C4-2B (cell line): ENCODE measurements at regions not wholly inside any gene's neighbourhood (a gene's known extent, or its start where the extent isn't known, plus 50 kb on each side); places are given as distances from the start of the nearest gene placed in this dataset.

ENCODE experiments used
- ZFX ChIP-seq: fragments of 450-650 bp; IDR thresholded peaks from 2 replicates; pipeline ENCODE4 v1.6.1; 2017
- TF ChIP-seq, protein P1 (sequence below): fragments of 450-650 bp; conservative IDR thresholded peaks from 2 replicates; pipeline ENCODE4 v1.5.1; 2017; ENCODE audit warnings: mild to moderate bottlenecking

DNA sequence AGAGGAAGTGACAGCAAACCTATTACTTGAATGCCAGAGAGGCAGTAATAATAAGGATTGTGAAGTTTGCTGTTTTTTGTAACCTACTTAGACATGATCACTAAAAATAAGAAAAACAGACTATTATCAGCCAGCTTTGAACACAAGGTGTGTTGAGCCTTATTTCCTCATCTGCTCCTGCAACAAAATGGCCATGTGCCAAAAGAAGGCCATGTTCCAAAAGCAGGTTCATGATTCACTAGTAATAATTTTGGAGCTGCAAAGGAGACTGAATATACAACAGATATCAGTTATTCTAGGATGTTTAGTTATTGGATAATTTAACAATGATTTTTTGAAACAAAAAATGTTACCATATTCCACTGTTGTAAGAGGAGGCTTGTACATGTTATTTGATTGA lies 578.7 kb downstream of the SQOR start:
- TF ChIP-seq, protein P1, sequence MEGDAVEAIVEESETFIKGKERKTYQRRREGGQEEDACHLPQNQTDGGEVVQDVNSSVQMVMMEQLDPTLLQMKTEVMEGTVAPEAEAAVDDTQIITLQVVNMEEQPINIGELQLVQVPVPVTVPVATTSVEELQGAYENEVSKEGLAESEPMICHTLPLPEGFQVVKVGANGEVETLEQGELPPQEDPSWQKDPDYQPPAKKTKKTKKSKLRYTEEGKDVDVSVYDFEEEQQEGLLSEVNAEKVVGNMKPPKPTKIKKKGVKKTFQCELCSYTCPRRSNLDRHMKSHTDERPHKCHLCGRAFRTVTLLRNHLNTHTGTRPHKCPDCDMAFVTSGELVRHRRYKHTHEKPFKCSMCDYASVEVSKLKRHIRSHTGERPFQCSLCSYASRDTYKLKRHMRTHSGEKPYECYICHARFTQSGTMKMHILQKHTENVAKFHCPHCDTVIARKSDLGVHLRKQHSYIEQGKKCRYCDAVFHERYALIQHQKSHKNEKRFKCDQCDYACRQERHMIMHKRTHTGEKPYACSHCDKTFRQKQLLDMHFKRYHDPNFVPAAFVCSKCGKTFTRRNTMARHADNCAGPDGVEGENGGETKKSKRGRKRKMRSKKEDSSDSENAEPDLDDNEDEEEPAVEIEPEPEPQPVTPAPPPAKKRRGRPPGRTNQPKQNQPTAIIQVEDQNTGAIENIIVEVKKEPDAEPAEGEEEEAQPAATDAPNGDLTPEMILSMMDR = no peak
- no peak for TF ChIP-seq ZFX
